Mucosa of descending colon (tissue), 3 donors: ENCODE measurements at regions not wholly inside any gene's neighbourhood (a gene's known extent, or its start where the extent isn't known, plus 50 kb on each side); places are given as distances from the start of the nearest gene placed in this dataset.

ENCODE experiments used
- ATAC-seq: fragments of 200-7000 bp; cut with Tn5 transposase; one replicate; pipeline ENCODE4 v1.9.1; 2020; ENCODE audit warnings: mild to moderate bottlenecking, moderate library complexity
- DNase-seq, 3 donors: peaks; one replicate each; pipeline ENCODE4 v3.0.0-alpha.2; 2020
- H3K36me3 ChIP-seq: fragments of 200-600 bp; one replicate; pipeline ENCODE4 v1.8.0; 2021; ENCODE audit warnings: low read depth, mild to moderate bottlenecking
- H3K4me1 ChIP-seq: fragments of 200-600 bp; one replicate; pipeline ENCODE4 v1.8.0; 2021; ENCODE audit warnings: low read depth, mild to moderate bottlenecking
- H3K4me3 ChIP-seq: fragments of 200-600 bp; one replicate; pipeline ENCODE4 v1.8.0; 2021; ENCODE audit warnings: mild to moderate bottlenecking
- H3K9me3 ChIP-seq: fragments of 200-600 bp; one replicate; pipeline ENCODE4 v1.8.0; 2021; ENCODE audit warnings: mild to moderate bottlenecking
- intact Hi-C, 2 donors: fragments of 100-400 bp; cut with DNase I in 1 of 2; cut with micrococcal nuclease in 1 of 2; formaldehyde crosslinking; loops; one replicate each; pipeline versions ENCODE4 v1.11.0 to v1.11.1; 2022; cut with DNase I, micrococcal nuclease
- TF ChIP-seq, protein P1 (sequence below): fragments of 200-600 bp; IDR thresholded peaks from one replicate; pipeline ENCODE4 v1.8.0; 2022; ENCODE audit warnings: antibody characterized with exemption, mild to moderate bottlenecking
- donor health status: DM: no; HTN: no; CAD: no; lungs with moderate emphysema.
- donor health status: DM: no; HTN: no; CAD: no.
- donor health status: DM: no; HTN: yes; CAD: no.

DNA sequence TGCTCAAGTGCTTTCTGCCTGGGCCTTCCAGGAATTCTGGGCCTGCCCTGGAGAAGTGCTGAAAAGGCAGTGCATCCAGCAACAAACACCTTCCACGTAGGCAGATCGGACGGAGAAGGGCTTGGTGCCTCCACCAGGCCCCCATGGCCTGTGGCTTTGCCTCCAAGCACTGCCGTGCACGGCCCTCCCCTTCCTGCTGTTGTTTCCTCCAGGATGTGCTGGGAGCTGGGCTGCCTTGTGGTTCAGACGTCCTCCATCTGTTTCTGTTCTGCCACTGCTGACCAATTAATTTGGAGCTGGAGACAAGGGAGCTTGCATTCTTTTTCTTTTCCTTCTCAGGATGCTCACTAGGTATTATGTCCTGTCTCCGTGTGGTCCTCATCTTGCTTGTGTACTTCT is 197.0 kb downstream of the HRH4 start:
- Histone ChIP-seq H3K4me1 (peaks cover 12% of the 10 kb centered on the region), H3K4me3 (no peak overlapping the region), H3K9me3 (no peaks in the 10 kb centered on the region), H3K36me3 (no peaks in the 10 kb centered on the region)
- DNase-seq (no peak), ATAC-seq (no peak)
- intact Hi-C loops: no loop called here
- TF ChIP-seq, protein P1, sequence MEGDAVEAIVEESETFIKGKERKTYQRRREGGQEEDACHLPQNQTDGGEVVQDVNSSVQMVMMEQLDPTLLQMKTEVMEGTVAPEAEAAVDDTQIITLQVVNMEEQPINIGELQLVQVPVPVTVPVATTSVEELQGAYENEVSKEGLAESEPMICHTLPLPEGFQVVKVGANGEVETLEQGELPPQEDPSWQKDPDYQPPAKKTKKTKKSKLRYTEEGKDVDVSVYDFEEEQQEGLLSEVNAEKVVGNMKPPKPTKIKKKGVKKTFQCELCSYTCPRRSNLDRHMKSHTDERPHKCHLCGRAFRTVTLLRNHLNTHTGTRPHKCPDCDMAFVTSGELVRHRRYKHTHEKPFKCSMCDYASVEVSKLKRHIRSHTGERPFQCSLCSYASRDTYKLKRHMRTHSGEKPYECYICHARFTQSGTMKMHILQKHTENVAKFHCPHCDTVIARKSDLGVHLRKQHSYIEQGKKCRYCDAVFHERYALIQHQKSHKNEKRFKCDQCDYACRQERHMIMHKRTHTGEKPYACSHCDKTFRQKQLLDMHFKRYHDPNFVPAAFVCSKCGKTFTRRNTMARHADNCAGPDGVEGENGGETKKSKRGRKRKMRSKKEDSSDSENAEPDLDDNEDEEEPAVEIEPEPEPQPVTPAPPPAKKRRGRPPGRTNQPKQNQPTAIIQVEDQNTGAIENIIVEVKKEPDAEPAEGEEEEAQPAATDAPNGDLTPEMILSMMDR: no peak

DNA sequence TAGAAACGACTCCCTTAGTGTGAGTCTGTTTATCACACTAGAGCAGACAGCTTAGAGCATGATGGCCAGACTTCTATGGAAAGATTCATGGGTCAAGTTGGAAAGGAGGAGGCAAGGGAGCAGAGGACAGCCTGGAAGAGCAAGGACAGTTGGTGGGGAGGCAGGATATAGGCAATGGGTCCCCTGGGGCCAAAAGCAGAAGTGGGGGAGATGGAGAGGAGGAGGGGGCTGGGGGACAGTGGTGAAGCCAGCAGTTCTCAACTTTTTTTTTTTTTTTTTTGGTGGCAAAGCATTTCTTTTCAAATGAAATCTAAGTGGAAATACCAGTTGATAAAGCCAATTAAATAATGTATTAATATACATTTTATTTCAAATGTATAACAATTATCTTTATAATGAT is 197.9 kb downstream of the HRH4 start:
- TF ChIP-seq, protein P1: no peak

DNA sequence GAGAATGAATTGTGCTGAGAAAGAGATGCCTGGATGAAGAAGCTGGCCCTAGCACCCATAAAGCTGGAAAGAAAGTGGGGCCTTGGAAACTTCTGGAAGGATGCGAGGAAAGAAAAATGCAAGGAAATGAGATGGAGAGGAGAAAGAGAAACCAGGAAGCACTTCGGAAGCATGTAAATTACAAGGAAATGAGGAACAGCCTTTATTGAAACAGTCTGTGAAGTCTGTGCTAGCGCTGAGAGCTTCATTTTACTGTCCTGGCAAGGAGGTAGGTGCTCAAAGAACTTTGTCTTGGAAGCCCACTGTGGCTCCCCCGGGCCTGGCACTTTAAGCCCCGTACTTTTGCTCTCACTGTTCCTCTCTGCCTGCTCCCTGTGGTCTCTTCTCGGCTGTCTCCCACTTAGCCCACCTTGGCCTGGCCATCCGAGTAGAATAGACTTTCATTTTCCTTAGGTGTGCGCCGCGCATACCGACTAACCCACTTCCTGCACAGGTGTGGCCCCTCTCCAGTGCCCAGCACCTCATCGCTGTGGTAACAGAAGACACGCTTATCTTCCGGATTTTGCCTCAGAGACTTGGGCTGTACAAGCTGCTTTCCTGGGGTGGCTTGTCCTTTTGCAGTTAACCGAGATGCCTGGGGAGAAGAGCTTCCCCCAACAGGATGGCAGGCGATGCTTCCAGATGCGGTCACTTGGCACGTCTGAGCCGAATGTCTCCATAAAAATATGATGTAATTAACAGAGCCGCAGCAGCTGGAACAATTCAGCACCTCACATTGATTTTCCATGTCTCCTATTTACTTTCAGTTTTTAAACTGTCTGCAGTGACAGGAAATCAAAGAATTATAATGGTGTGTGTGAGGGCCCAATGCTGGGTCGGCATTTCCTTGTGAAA is 199.6 kb downstream of the HRH4 start:
- H3K4me1 ChIP-seq: peaks cover 12% of the 10 kb centered on the region
- DNase-seq (peak; percentile 26 to 54 (median 40)), ATAC-seq (peak; percentile 79)
- no peaks in the 10 kb centered on the region for H3K9me3 ChIP-seq
- intact Hi-C loops: no loop called here
- H3K4me3 ChIP-seq: no peak overlapping the region
- TF ChIP-seq, protein P1: no peak
- no peaks in the 10 kb centered on the region for H3K36me3 ChIP-seq

More for the DNA sequence above, 197.9 kb downstream of the HRH4 start:
- intact Hi-C loops: no loop called here
- Histone ChIP-seq H3K4me1 (peaks cover 12% of the 10 kb centered on the region), H3K9me3 (no peaks in the 10 kb centered on the region), H3K36me3 (no peaks in the 10 kb centered on the region), H3K4me3 (no peak overlapping the region)
- DNase-seq (no peak), ATAC-seq (no peak)

DNA sequence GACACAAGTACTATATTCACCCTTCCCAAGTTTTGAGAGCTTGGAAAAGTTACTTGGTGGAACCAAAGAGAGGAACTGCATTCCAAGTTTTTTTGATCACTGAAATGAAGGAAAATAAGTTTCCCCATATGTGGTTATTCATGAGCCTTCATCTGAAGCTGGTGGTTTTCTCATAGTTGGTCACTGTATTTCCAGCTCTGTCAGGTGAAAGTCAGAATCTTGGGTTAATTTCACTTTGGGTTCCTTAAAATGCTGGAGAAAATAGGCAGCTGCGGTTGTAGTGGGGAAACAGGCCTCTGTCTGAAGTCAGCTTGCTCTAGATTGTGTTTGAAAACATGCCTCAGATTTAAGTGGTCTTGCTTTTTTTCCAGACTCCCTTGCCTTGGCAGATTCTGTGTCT is 200.5 kb downstream of the HRH4 start:
- TF ChIP-seq, protein P1: no peak
- H3K9me3 ChIP-seq: no peaks in the 10 kb centered on the region
- ATAC-seq (no peak), DNase-seq (no peak)
- no peak overlapping the region for H3K4me3 ChIP-seq
- intact Hi-C loops: no loop called here
- peaks cover 12% of the 10 kb centered on the region for H3K4me1 ChIP-seq
- no peaks in the 10 kb centered on the region for H3K36me3 ChIP-seq

DNA sequence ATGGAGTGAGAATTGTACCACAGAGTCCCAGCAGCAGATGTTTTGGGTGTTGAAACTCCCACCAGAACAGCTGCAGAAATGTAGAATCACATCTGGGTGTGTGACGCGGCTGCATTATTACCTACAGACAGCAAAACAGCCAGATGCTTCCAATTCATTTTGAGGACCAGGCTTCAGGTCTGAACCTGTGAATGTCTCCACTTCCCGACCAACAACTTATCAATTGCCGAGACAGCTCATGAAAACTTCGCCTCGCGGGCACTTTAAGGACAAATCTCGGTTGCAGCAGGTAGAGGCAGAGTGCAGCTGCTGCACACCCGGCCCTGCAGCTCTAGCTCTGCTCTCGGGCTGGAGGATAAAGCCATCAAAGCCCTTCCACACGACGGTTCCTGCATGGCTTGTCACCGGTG is 202.0 kb downstream of the HRH4 start:
- no peaks in the 10 kb centered on the region for H3K36me3 ChIP-seq
- intact Hi-C loops: no loop called here
- TF ChIP-seq, protein P1: no peak
- no peak overlapping the region for H3K4me3 ChIP-seq
- H3K9me3 ChIP-seq: no peaks in the 10 kb centered on the region
- H3K4me1 ChIP-seq: peaks cover 12% of the 10 kb centered on the region
- DNase-seq (no peak), ATAC-seq (no peak)
